SH-SY5Y (cell line): ENCODE measurements at regions not wholly inside any gene's neighbourhood (a gene's known extent, or its start where the extent isn't known, plus 50 kb on each side); places are given as distances from the start of the nearest gene placed in this dataset.

Experiments
- GATA2 ChIP-seq: IDR thresholded peaks from 2 replicates; pipeline ENCODE4 v1.6.1; 2011; ENCODE audit warnings: mild to moderate bottlenecking, low read depth, low read length
- GATA3 ChIP-seq: IDR thresholded peaks from 2 replicates; pipeline ENCODE4 v1.6.1; 2011; ENCODE audit warnings: low read depth, mild to moderate bottlenecking, low read length, moderate library complexity

GRCh38 chr18:35837922-35838496, 134.5 kb upstream of the RMP24 start:
- no peak for TF ChIP-seq GATA3
- TF ChIP-seq GATA2 = no peak
